Trophoblast cell (in vitro differentiated cells and primary cell): ENCODE measurements at regions not wholly inside any gene's neighbourhood (a gene's known extent, or its start where the extent isn't known, plus 50 kb on each side); places are given as distances from the start of the nearest gene placed in this dataset.

Source experiments
- DNase-seq, 2 donors: peaks; one replicate each; pipeline ENCODE4 v3.0.0-alpha.2; 2016
- H2AFZ ChIP-seq: 2 replicates; pipeline ENCODE4 v1.6.1; 2013; ENCODE audit warnings: low read length, moderate library complexity, mild to moderate bottlenecking; ENCODE audit not compliant: insufficient read depth, poor library complexity
- H2AK5ac ChIP-seq: 2 replicates; pipeline ENCODE4 v1.6.1; 2013; ENCODE audit warnings: mild to moderate bottlenecking, low read length
- H2BK120ac ChIP-seq: 2 replicates; pipeline ENCODE4 v1.6.1; 2013; ENCODE audit warnings: low read length, mild to moderate bottlenecking, moderate library complexity; ENCODE audit not compliant: insufficient read depth, poor library complexity
- H2BK12ac ChIP-seq: 2 replicates; pipeline ENCODE4 v1.6.1; 2013; ENCODE audit warnings: mild to moderate bottlenecking, low read length, moderate library complexity
- H2BK5ac ChIP-seq: 2 replicates; pipeline ENCODE4 v1.6.1; 2013; ENCODE audit warnings: low read length, low read depth, moderate library complexity, mild to moderate bottlenecking; ENCODE audit not compliant: poor library complexity
- H3K14ac ChIP-seq: 2 replicates; pipeline ENCODE4 v1.6.1; 2013; ENCODE audit warnings: mild to moderate bottlenecking, low read length
- H3K18ac ChIP-seq: 2 replicates; pipeline ENCODE4 v1.6.1; 2013; ENCODE audit warnings: mild to moderate bottlenecking, low read length
- H3K23ac ChIP-seq: 2 replicates; pipeline ENCODE4 v1.6.1; 2013; ENCODE audit warnings: low read length
- H3K27ac ChIP-seq: 2 replicates; pipeline ENCODE4 v1.5.1; 2013; ENCODE audit warnings: low read depth, mild to moderate bottlenecking, inconsistent platforms, low read length, moderate library complexity
- H3K27me3 ChIP-seq: 2 replicates; pipeline ENCODE4 v1.6.1; 2013; ENCODE audit warnings: inconsistent platforms, mild to moderate bottlenecking, low read length, moderate library complexity; ENCODE audit not compliant: insufficient read depth
- H3K36me3 ChIP-seq, 2 experiments: 1 replicate in 1 of 2; 2 replicates in 1 of 2; pipeline ENCODE4 v1.6.1; 2013; ENCODE audit warnings: low read length in 2 of 2, mild to moderate bottlenecking in 2 of 2, moderate library complexity in 1 of 2; ENCODE audit not compliant: insufficient read depth in 2 of 2, control insufficient read depth in 1 of 2
- H3K4ac ChIP-seq: 2 replicates; pipeline ENCODE4 v1.6.1; 2013; ENCODE audit warnings: low read depth, mild to moderate bottlenecking, low read length, moderate library complexity
- H3K4me1 ChIP-seq, 2 experiments: 1 replicate in 1 of 2; 2 replicates in 1 of 2; pipeline ENCODE4 v1.6.1; 2013; ENCODE audit warnings: low read length in 2 of 2, mild to moderate bottlenecking in 2 of 2, moderate library complexity in 1 of 2; ENCODE audit not compliant: insufficient read depth in 2 of 2, control insufficient read depth in 1 of 2
- H3K4me2 ChIP-seq: 2 replicates; pipeline ENCODE4 v1.6.1; 2013; ENCODE audit warnings: inconsistent platforms, mild to moderate bottlenecking, low read length, moderate library complexity
- H3K4me3 ChIP-seq: 2 replicates; pipeline ENCODE4 v1.5.1; 2013; ENCODE audit warnings: mild to moderate bottlenecking, low read depth, low read length, inconsistent platforms
- H3K79me1 ChIP-seq: one replicate; pipeline ENCODE4 v1.6.1; 2013; ENCODE audit warnings: low read length
- H3K79me2 ChIP-seq: 2 replicates; pipeline ENCODE4 v1.6.1; 2013; ENCODE audit warnings: low read length, mild to moderate bottlenecking; ENCODE audit not compliant: control insufficient read depth, insufficient read depth, poor library complexity
- H3K9ac ChIP-seq: 2 replicates; pipeline ENCODE4 v1.6.1; 2013; ENCODE audit warnings: mild to moderate bottlenecking, low read length
- H3K9me3 ChIP-seq: 2 replicates; pipeline ENCODE4 v1.6.1; 2013; ENCODE audit warnings: low read depth, mild to moderate bottlenecking, control low read depth, inconsistent platforms, low read length; ENCODE audit not compliant: insufficient read depth
- H4K12ac ChIP-seq: 2 replicates; pipeline ENCODE4 v1.6.1; 2013; ENCODE audit warnings: low read depth, mild to moderate bottlenecking, low read length, moderate library complexity
- H4K8ac ChIP-seq: 2 replicates; pipeline ENCODE4 v1.6.1; 2013; ENCODE audit warnings: low read depth, mild to moderate bottlenecking, low read length, moderate library complexity
- H4K91ac ChIP-seq: one replicate; pipeline ENCODE4 v1.6.1; 2013; ENCODE audit warnings: low read depth, mild to moderate bottlenecking, low read length, moderate library complexity
- WGBS: extraction: QIAGEN DNeasy Blood & Tissue Kit; methylation state at CpG from one replicate; pipeline ENCODE4 v1.1.7; 2013; ENCODE audit warnings: missing lambda C conversion rate; ENCODE audit not compliant: insufficient read length, insufficient coverage; ENCODE audit errors: extremely low coverage; 5-methylcytosine and 5-hydroxymethylcytosine counted together

GRCh38 chr3:104132566-104133403, 1233.9 kb upstream of the ALCAM start:
- DNase-seq = no peak
- Histone ChIP-seq H3K79me1 (no peaks in the 10 kb centered on the region), H4K91ac (no peak overlapping the region), H2BK5ac (no peak overlapping the region), H3K23ac (no peak overlapping the region), H4K12ac (no peak overlapping the region), H2BK120ac (no peak overlapping the region), H3K4me3 (no peak overlapping the region), H2BK12ac (no peak overlapping the region), H3K14ac (no peak overlapping the region), H3K4me1 (no peaks in the 10 kb centered on the region), H3K36me3 (no peaks in the 10 kb centered on the region), H4K8ac (no peak overlapping the region), H3K27ac (no peak overlapping the region), H3K4me2 (no peak overlapping the region), H2AK5ac (no peak overlapping the region), H3K9me3 (no peaks in the 10 kb centered on the region), H3K9ac (no peak overlapping the region), H3K27me3 (no peaks in the 10 kb centered on the region), H3K79me2 (no peaks in the 10 kb centered on the region), H3K4ac (no peak overlapping the region), H3K18ac (no peak overlapping the region), H2AFZ (no peak overlapping the region)
- no CpG with 5 or more reads among the region's 2 CpGs for WGBS

GRCh38 chr3:104133630-104134029, 1233.1 kb upstream of the ALCAM start:
- H3K27me3 ChIP-seq = no peaks in the 10 kb centered on the region
- H2BK5ac ChIP-seq = no peak overlapping the region
- no peaks in the 10 kb centered on the region for H3K36me3 ChIP-seq
- H3K27ac ChIP-seq = no peak overlapping the region
- no peaks in the 10 kb centered on the region for H3K79me1 ChIP-seq
- H3K79me2 ChIP-seq = no peaks in the 10 kb centered on the region
- H3K4ac ChIP-seq = no peak overlapping the region
- H3K23ac ChIP-seq = no peak overlapping the region
- no peak overlapping the region for H4K12ac ChIP-seq
- no peak overlapping the region for H3K14ac ChIP-seq
- H3K4me3 ChIP-seq = no peak overlapping the region
- DNase-seq = no peak
- WGBS = no CpG with 5 or more reads among the region's 5 CpGs
- H2BK12ac ChIP-seq = no peak overlapping the region
- no peak overlapping the region for H2BK120ac ChIP-seq
- H3K9me3 ChIP-seq = no peaks in the 10 kb centered on the region
- H4K8ac ChIP-seq = no peak overlapping the region
- H3K4me2 ChIP-seq = no peak overlapping the region
- no peak overlapping the region for H2AK5ac ChIP-seq
- H3K4me1 ChIP-seq = no peaks in the 10 kb centered on the region
- no peak overlapping the region for H3K9ac ChIP-seq
- H2AFZ ChIP-seq = no peak overlapping the region
- H3K18ac ChIP-seq = no peak overlapping the region
- no peak overlapping the region for H4K91ac ChIP-seq

- H2BK12ac ChIP-seq = no peak overlapping the region
- H3K4me1 ChIP-seq = no peaks in the 10 kb centered on the region
- H2BK5ac ChIP-seq = no peak overlapping the region
- H3K18ac ChIP-seq = no peak overlapping the region
- H4K91ac ChIP-seq = no peak overlapping the region
- no peak overlapping the region for H3K9ac ChIP-seq
- H3K4ac ChIP-seq = no peak overlapping the region
- H2BK120ac ChIP-seq = no peak overlapping the region
- WGBS = no CpG with 5 or more reads among the region's 4 CpGs
- no peak overlapping the region for H3K23ac ChIP-seq
- no peak overlapping the region for H4K8ac ChIP-seq
- H3K4me3 ChIP-seq = no peak overlapping the region
- no peaks in the 10 kb centered on the region for H3K36me3 ChIP-seq
- no peak overlapping the region for H2AFZ ChIP-seq
- no peak overlapping the region for H2AK5ac ChIP-seq
- H4K12ac ChIP-seq = no peak overlapping the region
- DNase-seq = no peak
- H3K4me2 ChIP-seq = no peak overlapping the region
- H3K27me3 ChIP-seq = no peaks in the 10 kb centered on the region
- H3K79me1 ChIP-seq = no peaks in the 10 kb centered on the region
- no peaks in the 10 kb centered on the region for H3K9me3 ChIP-seq
- H3K14ac ChIP-seq = no peak overlapping the region
- no peaks in the 10 kb centered on the region for H3K79me2 ChIP-seq
- H3K27ac ChIP-seq = no peak overlapping the region
These were observed 1229.6 kb upstream of the ALCAM start for GRCh38 chr3:104137116-104137515.

- H3K27me3 ChIP-seq = no peaks in the 10 kb centered on the region
These were observed 1221.5 kb upstream of the ALCAM start for GRCh38 chr3:104145164-104145563.

More at GRCh38 chr3:104145164-104145563, 1221.5 kb upstream of the ALCAM start:
- H2BK120ac ChIP-seq = no peak overlapping the region
- no peak overlapping the region for H3K27ac ChIP-seq
- no peak overlapping the region for H4K91ac ChIP-seq
- H3K4me3 ChIP-seq = no peak overlapping the region
- H2BK5ac ChIP-seq = no peak overlapping the region
- no peaks in the 10 kb centered on the region for H3K9me3 ChIP-seq
- H3K4me2 ChIP-seq = no peak overlapping the region
- H3K4me1 ChIP-seq = no peaks in the 10 kb centered on the region
- no peak overlapping the region for H3K23ac ChIP-seq
- H3K14ac ChIP-seq = no peak overlapping the region
- H4K12ac ChIP-seq = no peak overlapping the region
- no peak overlapping the region for H2AFZ ChIP-seq
- H2AK5ac ChIP-seq = no peak overlapping the region
- no peak overlapping the region for H3K4ac ChIP-seq
- no peak overlapping the region for H3K9ac ChIP-seq
- no peaks in the 10 kb centered on the region for H3K79me1 ChIP-seq
- no peak overlapping the region for H4K8ac ChIP-seq
- no peaks in the 10 kb centered on the region for H3K36me3 ChIP-seq
- H3K18ac ChIP-seq = no peak overlapping the region
- H2BK12ac ChIP-seq = no peak overlapping the region
- no peaks in the 10 kb centered on the region for H3K79me2 ChIP-seq
- DNase-seq = no peak
